HUES64 (cell line): ENCODE measurements at regions not wholly inside any gene's neighbourhood (a gene's known extent, or its start where the extent isn't known, plus 50 kb on each side); places are given as distances from the start of the nearest gene placed in this dataset.
"Not testable (repeated sequence)": the region's sequence is repeated elsewhere in the genome, so short reads cannot be mapped to it uniquely, and the experiment has no call there.

Experiments used
- H3K27ac ChIP-seq: 2 replicates; pipeline ENCODE4 v1.7.0; 2013; ENCODE audit warnings: low read depth, low read length, inconsistent platforms
- H3K27me3 ChIP-seq: 2 replicates; pipeline ENCODE4 v1.6.1; 2013; ENCODE audit warnings: mild to moderate bottlenecking, low read length; ENCODE audit not compliant: insufficient read depth
- H3K36me3 ChIP-seq: 2 replicates; pipeline ENCODE4 v1.6.1; 2013; ENCODE audit warnings: mild to moderate bottlenecking, low read length; ENCODE audit not compliant: insufficient read depth
- H3K4me1 ChIP-seq: 2 replicates; pipeline ENCODE4 v1.6.1; 2013; ENCODE audit warnings: mild to moderate bottlenecking, low read length, moderate library complexity; ENCODE audit not compliant: insufficient read depth
- H3K4me3 ChIP-seq: 2 replicates; pipeline ENCODE4 v1.5.1; 2013; ENCODE audit warnings: mild to moderate bottlenecking, low read length, moderate library complexity
- H3K9ac ChIP-seq: 2 replicates; pipeline ENCODE4 v1.6.1; 2013; ENCODE audit warnings: mild to moderate bottlenecking, low read depth, low read length
- H3K9me3 ChIP-seq: 2 replicates; pipeline ENCODE4 v1.6.1; 2013; ENCODE audit warnings: low read depth, low read length; ENCODE audit not compliant: insufficient read depth
- WGBS: fragments of 150-250, 120-280 bp; methylation state at CpG from one replicate; pipeline ENCODE4 v1.1.7; 2013; ENCODE audit warnings: missing lambda C conversion rate; 5-methylcytosine and 5-hydroxymethylcytosine counted together

- no peak overlapping the region for H3K4me3 ChIP-seq
- no peaks in the 10 kb centered on the region for H3K4me1 ChIP-seq
- H3K9ac ChIP-seq, result no peak overlapping the region
- 100% methylated on average over 2 of the region's 2 CpGs for WGBS
- no peak overlapping the region for H3K27ac ChIP-seq
- H3K36me3 ChIP-seq, result no peaks in the 10 kb centered on the region
- no peaks in the 10 kb centered on the region for H3K27me3 ChIP-seq
- peaks cover 3% of the 10 kb centered on the region; the same call in 1 of the 2 replicates for H3K9me3 ChIP-seq
These were observed 219.8 kb downstream of the ADCYAP1 start for GRCh38 chr18:1124495-1124894.

- Histone ChIP-seq H3K36me3 (0 out of 2 replicates have a peak, but pooled peaks cover under 1% of the 10 kb centered on the region), H3K27ac (no peak overlapping the region), H3K4me1 (0 out of 2 replicates have a peak, but pooled peaks cover 3% of the 10 kb centered on the region), H3K4me3 (no peak overlapping the region), H3K9me3 (peaks cover 6% of the 10 kb centered on the region; the same call in 1 of the 2 replicates), H3K9ac (no peak overlapping the region), H3K27me3 (no peaks in the 10 kb centered on the region)
- 87% methylated on average over 2 of the region's 2 CpGs for WGBS
These were observed 228.9 kb downstream of the ADCYAP1 start for GRCh38 chr18:1133541-1133940.

- 96% methylated on average over 1 of the region's 1 CpG for WGBS
- H3K4me3 ChIP-seq, result no peak overlapping the region
These were observed 243.1 kb downstream of the ADCYAP1 start for GRCh38 chr18:1147730-1148129.

GRCh38 chr18:1149709-1150108 is 245.0 kb downstream of the ADCYAP1 start:
- Histone ChIP-seq H3K27me3 (no peaks in the 10 kb centered on the region), H3K4me3 (no peak overlapping the region), H3K4me1 (peaks cover 15% of the 10 kb centered on the region), H3K9me3 (peaks cover under 1% of the 10 kb centered on the region; the same call in 1 of the 2 replicates), H3K36me3 (no peaks in the 10 kb centered on the region), H3K27ac (no peak overlapping the region), H3K9ac (no peak overlapping the region)
- WGBS, result 97% methylated on average over 3 of the region's 4 CpGs

More at GRCh38 chr18:1147730-1148129, 243.1 kb downstream of the ADCYAP1 start:
- H3K27me3 ChIP-seq, result no peaks in the 10 kb centered on the region
- H3K27ac ChIP-seq, result peak overlapping the region; percentile 35; the same call in 1 of the 2 replicates
- peaks cover 13% of the 10 kb centered on the region for H3K9me3 ChIP-seq
- peaks cover 15% of the 10 kb centered on the region for H3K4me1 ChIP-seq
- no peaks in the 10 kb centered on the region for H3K36me3 ChIP-seq
- H3K9ac ChIP-seq, result no peak overlapping the region

- Histone ChIP-seq H3K36me3 (no peaks in the 10 kb centered on the region), H3K9ac (no peak overlapping the region), H3K27ac (no peak overlapping the region), H3K4me3 (no peak overlapping the region), H3K4me1 (peaks cover 15% of the 10 kb centered on the region), H3K27me3 (no peaks in the 10 kb centered on the region), H3K9me3 (no peaks in the 10 kb centered on the region)
- WGBS, result 85% methylated on average over 2 of the region's 2 CpGs
These were observed 245.7 kb downstream of the ADCYAP1 start for GRCh38 chr18:1150344-1150743.

GRCh38 chr18:1152958-1153357 is 248.3 kb downstream of the ADCYAP1 start:
- H3K9ac ChIP-seq, H3K4me1 ChIP-seq, H3K27me3 ChIP-seq, H3K9me3 ChIP-seq, H3K27ac ChIP-seq, H3K36me3 ChIP-seq, H3K4me3 ChIP-seq: not testable (repeated sequence)
- WGBS, result 83% methylated on average over 1 of the region's 2 CpGs

GRCh38 chr18:1173593-1173992 is 268.9 kb downstream of the ADCYAP1 start:
- Histone ChIP-seq H3K36me3 (peaks cover 4% of the 10 kb centered on the region; the same call in 1 of the 2 replicates), H3K4me1 (no peaks in the 10 kb centered on the region), H3K27me3 (no peaks in the 10 kb centered on the region), H3K4me3 (no peak overlapping the region), H3K9ac (no peak overlapping the region), H3K9me3 (peaks cover 24% of the 10 kb centered on the region), H3K27ac (no peak overlapping the region)
- WGBS, result no CpG with 5 or more reads among the region's 4 CpGs

GRCh38 chr18:1177232-1177631 is 272.6 kb downstream of the ADCYAP1 start:
- H3K27ac ChIP-seq, result no peak overlapping the region
- no peaks in the 10 kb centered on the region for H3K27me3 ChIP-seq
- no peak overlapping the region for H3K4me3 ChIP-seq
- peaks cover 4% of the 10 kb centered on the region; the same call in 1 of the 2 replicates for H3K36me3 ChIP-seq
- H3K4me1 ChIP-seq, result no peaks in the 10 kb centered on the region
- H3K9me3 ChIP-seq, result peaks cover 33% of the 10 kb centered on the region
- H3K9ac ChIP-seq, result no peak overlapping the region

- H3K4me3 ChIP-seq, result no peak overlapping the region
- no peaks in the 10 kb centered on the region for H3K27me3 ChIP-seq
- H3K4me1 ChIP-seq, result no peaks in the 10 kb centered on the region
- H3K9ac ChIP-seq, result no peak overlapping the region
- WGBS, result 93% methylated on average over 3 of the region's 3 CpGs
- H3K36me3 ChIP-seq, result no peaks in the 10 kb centered on the region
- peaks cover 15% of the 10 kb centered on the region for H3K9me3 ChIP-seq
- H3K27ac ChIP-seq, result no peak overlapping the region
These were observed 286.7 kb downstream of the ADCYAP1 start for GRCh38 chr18:1191341-1191740.

GRCh38 chr18:1213126-1213525 is 308.5 kb downstream of the ADCYAP1 start:
- no CpG with 5 or more reads among the region's 1 CpG for WGBS
- Histone ChIP-seq H3K4me3 (no peak overlapping the region), H3K27ac (no peak overlapping the region), H3K9ac (no peak overlapping the region), H3K27me3 (no peaks in the 10 kb centered on the region), H3K4me1 (peaks cover 18% of the 10 kb centered on the region), H3K36me3 (no peaks in the 10 kb centered on the region), H3K9me3 (peaks cover 9% of the 10 kb centered on the region; the same call in 1 of the 2 replicates)

GRCh38 chr18:1222880-1223279 is 318.2 kb downstream of the ADCYAP1 start:
- no peaks in the 10 kb centered on the region for H3K36me3 ChIP-seq
- no peaks in the 10 kb centered on the region for H3K9me3 ChIP-seq
- no peak overlapping the region for H3K4me3 ChIP-seq
- H3K4me1 ChIP-seq, result no peaks in the 10 kb centered on the region
- WGBS, result 100% methylated on average over 1 of the region's 2 CpGs
- H3K27ac ChIP-seq, result no peak overlapping the region
- no peaks in the 10 kb centered on the region for H3K27me3 ChIP-seq
- no peak overlapping the region for H3K9ac ChIP-seq

GRCh38 chr18:1227025-1227424 is 322.4 kb downstream of the ADCYAP1 start:
- 98% methylated on average over 3 of the region's 4 CpGs for WGBS

More at GRCh38 chr18:1227025-1227424, 322.4 kb downstream of the ADCYAP1 start:
- peaks cover 9% of the 10 kb centered on the region; the same call in 1 of the 2 replicates for H3K9me3 ChIP-seq
- H3K36me3 ChIP-seq, result no peaks in the 10 kb centered on the region
- H3K4me3 ChIP-seq, result no peak overlapping the region
- no peak overlapping the region for H3K27ac ChIP-seq
- H3K9ac ChIP-seq, result no peak overlapping the region
- H3K4me1 ChIP-seq, result no peaks in the 10 kb centered on the region
- H3K27me3 ChIP-seq, result no peaks in the 10 kb centered on the region
